ENCODE measurements at regions not wholly inside any gene's neighbourhood (a gene's known extent, or its start where the extent isn't known, plus 50 kb on each side); places are given as distances from the start of the nearest gene placed in this dataset.

DNA sequence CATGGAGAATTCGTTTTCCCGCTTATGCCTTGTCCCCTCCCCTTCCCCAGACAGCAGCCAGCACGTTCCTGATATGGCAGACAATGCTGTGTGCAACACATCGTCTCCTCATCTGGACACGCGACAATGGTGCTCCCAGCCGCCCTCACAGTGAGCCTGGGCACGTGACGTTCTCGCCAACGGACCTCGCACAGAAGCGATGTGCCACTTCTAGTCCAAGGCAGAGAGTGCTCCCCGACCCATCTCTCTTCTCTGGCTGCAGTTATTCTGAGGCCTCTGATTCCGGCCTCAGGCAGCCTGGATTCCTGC is 505.4 kb downstream of the EIPR1 start:
- Histone ChIP-seq H3K79me2 (ENCODE audit: low read depth) (no peaks in the 10 kb centered on the region), H3K4me3 (no peak overlapping the region), H3K27me3 (ENCODE audit: insufficient read depth, low read depth) (peaks cover 100% of the 10 kb centered on the region), H2AFZ (no peak overlapping the region), H3K9me3 (ENCODE audit: insufficient read depth, low read depth) (no peaks in the 10 kb centered on the region), H3K36me3 (ENCODE audit: low read depth) (no peaks in the 10 kb centered on the region), H3K9me2 (ENCODE audit: insufficient read depth) (no peaks in the 10 kb centered on the region), H3K4me2 (no peak overlapping the region), H3K4me1 (replicated peaks; ENCODE audit: insufficient read depth) (no peaks in the 10 kb centered on the region), H3F3A (ENCODE audit: insufficient read depth, low read depth) (no peaks in the 10 kb centered on the region), H3K27ac (no peak overlapping the region), H4K20me1 (ENCODE audit: insufficient read depth) (no peaks in the 10 kb centered on the region)
- intact Hi-C loops (cut with micrococcal nuclease; ENCODE audit: unreplicated experiment): no loop called here
- no peak for TF ChIP-seq EZH2 (IDR thresholded peaks at IDR 0.05; ENCODE audit: low read depth)
- TF ChIP-seq, protein P1, sequence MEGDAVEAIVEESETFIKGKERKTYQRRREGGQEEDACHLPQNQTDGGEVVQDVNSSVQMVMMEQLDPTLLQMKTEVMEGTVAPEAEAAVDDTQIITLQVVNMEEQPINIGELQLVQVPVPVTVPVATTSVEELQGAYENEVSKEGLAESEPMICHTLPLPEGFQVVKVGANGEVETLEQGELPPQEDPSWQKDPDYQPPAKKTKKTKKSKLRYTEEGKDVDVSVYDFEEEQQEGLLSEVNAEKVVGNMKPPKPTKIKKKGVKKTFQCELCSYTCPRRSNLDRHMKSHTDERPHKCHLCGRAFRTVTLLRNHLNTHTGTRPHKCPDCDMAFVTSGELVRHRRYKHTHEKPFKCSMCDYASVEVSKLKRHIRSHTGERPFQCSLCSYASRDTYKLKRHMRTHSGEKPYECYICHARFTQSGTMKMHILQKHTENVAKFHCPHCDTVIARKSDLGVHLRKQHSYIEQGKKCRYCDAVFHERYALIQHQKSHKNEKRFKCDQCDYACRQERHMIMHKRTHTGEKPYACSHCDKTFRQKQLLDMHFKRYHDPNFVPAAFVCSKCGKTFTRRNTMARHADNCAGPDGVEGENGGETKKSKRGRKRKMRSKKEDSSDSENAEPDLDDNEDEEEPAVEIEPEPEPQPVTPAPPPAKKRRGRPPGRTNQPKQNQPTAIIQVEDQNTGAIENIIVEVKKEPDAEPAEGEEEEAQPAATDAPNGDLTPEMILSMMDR (conservative IDR thresholded peaks at IDR 0.05): no peak
- CTCF ChIA-PET: no interaction called here
- POLR2A ChIA-PET (ENCODE audit: unreplicated experiment): no interaction called here
- no peak for DNase-seq
- BruUV-seq (replicated peaks): no TSS peak

DNA sequence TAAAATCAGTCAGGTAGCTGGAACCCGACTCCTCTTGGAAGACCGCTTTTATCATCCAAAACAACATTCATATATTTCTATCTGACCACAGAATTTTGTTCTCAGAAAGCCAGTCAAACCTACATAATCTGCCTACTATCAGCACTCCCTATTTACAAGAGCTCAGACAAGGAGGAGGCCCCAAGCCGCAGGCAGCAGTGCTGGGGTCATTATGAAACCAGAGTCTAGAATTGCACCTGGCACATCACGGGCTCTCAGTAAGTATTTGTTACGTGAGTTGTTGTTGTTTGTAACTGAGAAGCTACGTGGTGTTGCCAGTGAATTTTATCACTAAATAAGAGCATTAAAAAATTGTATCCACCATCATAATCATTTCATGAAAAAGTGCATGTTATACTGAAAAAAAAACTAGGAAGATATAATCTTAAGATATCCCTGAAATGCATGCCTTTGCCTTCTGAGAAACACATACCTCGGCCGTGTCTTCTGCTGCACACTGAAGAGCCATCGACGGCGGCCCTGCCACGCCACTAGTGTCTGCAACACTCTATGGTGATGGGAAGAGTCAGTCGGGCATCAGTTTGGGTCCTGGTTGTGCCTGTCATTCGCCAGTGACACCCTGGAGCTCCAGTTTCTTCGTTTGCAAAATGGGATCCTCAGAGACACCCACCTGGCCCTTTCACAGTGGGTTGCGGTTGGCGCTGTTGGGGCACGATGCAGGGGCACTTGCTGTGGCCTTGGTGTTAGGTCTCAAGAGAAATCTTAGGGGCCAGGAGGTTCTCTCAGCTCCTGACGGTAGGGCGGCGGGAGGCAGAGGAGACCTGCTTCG is 505.9 kb downstream of the EIPR1 start:
- Histone ChIP-seq H3K79me2 (ENCODE audit: low read depth) (no peaks in the 10 kb centered on the region), H3K4me3 (no peak overlapping the region), H3K4me2 (no peak overlapping the region), H4K20me1 (ENCODE audit: insufficient read depth) (no peaks in the 10 kb centered on the region), H3K4me1 (replicated peaks; ENCODE audit: insufficient read depth) (no peaks in the 10 kb centered on the region), H3K27ac (no peak overlapping the region), H3K36me3 (ENCODE audit: low read depth) (no peaks in the 10 kb centered on the region), H3K27me3 (ENCODE audit: insufficient read depth, low read depth) (peaks cover 100% of the 10 kb centered on the region), H2AFZ (no peak overlapping the region), H3F3A (ENCODE audit: insufficient read depth, low read depth) (no peaks in the 10 kb centered on the region), H3K9me3 (ENCODE audit: insufficient read depth, low read depth) (no peaks in the 10 kb centered on the region), H3K9me2 (ENCODE audit: insufficient read depth) (no peaks in the 10 kb centered on the region)
- intact Hi-C loops (cut with micrococcal nuclease; ENCODE audit: unreplicated experiment): no loop called here
- no peak for DNase-seq
- ChIA-PET POLR2A (ENCODE audit: unreplicated experiment) (no interaction called here), CTCF (no interaction called here)
- no TSS peak for BruUV-seq (replicated peaks)
- TF ChIP-seq EZH2 (IDR thresholded peaks at IDR 0.05; ENCODE audit: low read depth): 0 out of 2 replicates have a peak, but pooled peaks have one; percentile 35
- TF ChIP-seq, protein P1 (conservative IDR thresholded peaks at IDR 0.05): no peak

DNA sequence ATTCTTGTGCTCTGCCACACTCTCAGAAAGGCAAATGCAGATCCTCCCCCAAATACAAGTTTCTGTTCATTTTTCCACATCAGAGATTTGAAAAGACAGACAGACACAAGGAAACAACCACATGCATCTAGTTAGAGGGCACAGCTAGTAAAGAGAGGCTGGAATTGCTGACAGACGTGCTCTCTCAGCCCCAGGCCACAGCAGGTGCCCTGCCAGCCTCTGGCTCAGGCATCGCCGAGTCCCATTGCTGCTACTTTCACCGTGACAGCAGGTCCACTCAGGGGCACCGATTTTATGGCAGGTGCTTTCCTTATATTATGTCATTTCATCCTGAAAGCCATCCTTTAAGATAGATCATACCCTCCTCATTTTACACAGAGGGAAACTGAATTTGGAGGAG is 507.5 kb downstream of the EIPR1 start:
- no peak overlapping the region for H3K27ac ChIP-seq
- no peak for DNase-seq
- no peaks in the 10 kb centered on the region for H3K79me2 ChIP-seq (ENCODE audit: low read depth)
- H3K27me3 ChIP-seq (ENCODE audit: insufficient read depth, low read depth): peaks cover 90% of the 10 kb centered on the region
- ChIA-PET CTCF (no interaction called here), POLR2A (ENCODE audit: unreplicated experiment) (no interaction called here)
- intact Hi-C loops (cut with micrococcal nuclease; ENCODE audit: unreplicated experiment): no loop called here
- no peak for TF ChIP-seq EZH2 (IDR thresholded peaks at IDR 0.05; ENCODE audit: low read depth)
- TF ChIP-seq, protein P1 (conservative IDR thresholded peaks at IDR 0.05): no peak
- H3K4me1 ChIP-seq (replicated peaks; ENCODE audit: insufficient read depth): no peaks in the 10 kb centered on the region
- no peaks in the 10 kb centered on the region for H4K20me1 ChIP-seq (ENCODE audit: insufficient read depth)
- H3K4me3 ChIP-seq: no peak overlapping the region
- H3K4me2 ChIP-seq: no peak overlapping the region
- H2AFZ ChIP-seq: no peak overlapping the region
- no peaks in the 10 kb centered on the region for H3K9me3 ChIP-seq (ENCODE audit: insufficient read depth, low read depth)
- no peaks in the 10 kb centered on the region for H3K36me3 ChIP-seq (ENCODE audit: low read depth)
- no TSS peak for BruUV-seq (replicated peaks)
- no peaks in the 10 kb centered on the region for H3K9me2 ChIP-seq (ENCODE audit: insufficient read depth)
- H3F3A ChIP-seq (ENCODE audit: insufficient read depth, low read depth): no peaks in the 10 kb centered on the region

Data from PC-9 (cell line).